GM06990 (cell line): ENCODE measurements at regions not wholly inside any gene's neighbourhood (a gene's known extent, or its start where the extent isn't known, plus 50 kb on each side); places are given as distances from the start of the nearest gene placed in this dataset.
"Not testable (repeated sequence)": the region's sequence is repeated elsewhere in the genome, so short reads cannot be mapped to it uniquely, and the experiment has no call there.

ENCODE experiments used
- DNase-seq: peaks from one replicate; pipeline ENCODE4 v3.0.0-alpha.2; 2011; ENCODE audit not compliant: insufficient read length; ENCODE audit errors: extremely low read depth
- H3K27me3 ChIP-seq: replicated peaks from 2 replicates; pipeline ENCODE4 v1.6.0; 2011; ENCODE audit warnings: low read length; ENCODE audit not compliant: control insufficient read depth, insufficient read depth
- H3K36me3 ChIP-seq: 2 replicates; pipeline ENCODE4 v1.5.1; 2011; ENCODE audit warnings: low read length; ENCODE audit not compliant: control insufficient read depth, insufficient read depth
- H3K4me3 ChIP-seq: replicated peaks from 2 replicates; pipeline ENCODE4 v1.5.1; 2011; ENCODE audit warnings: low read depth, mild to moderate bottlenecking, control low read depth, low read length
- CTCF ChIP-seq: IDR thresholded peaks from 2 replicates; pipeline ENCODE4 v1.5.1; 2011; ENCODE audit warnings: low read length, control low read depth, mild to moderate bottlenecking, inconsistent platforms; ENCODE audit not compliant: insufficient read depth, poor library complexity, severe bottlenecking

- Histone ChIP-seq H3K27me3 (no peaks in the 10 kb centered on the region), H3K4me3 (no peak overlapping the region), H3K36me3 (no peaks in the 10 kb centered on the region)
- no peak for DNase-seq
- TF ChIP-seq CTCF = no peak
Observed at GRCh38 chr5:145633474-145633873, 201.7 kb downstream of the PRELID2 start.

GRCh38 chr5:145632701-145633100, 202.4 kb downstream of the PRELID2 start:
- TF ChIP-seq CTCF = no peak
- DNase-seq = no peak
- Histone ChIP-seq H3K27me3 (no peaks in the 10 kb centered on the region), H3K36me3 (no peaks in the 10 kb centered on the region), H3K4me3 (no peak overlapping the region)

- DNase-seq = no peak
- H3K4me3 ChIP-seq = no peak overlapping the region
- no peak for TF ChIP-seq CTCF
- no peaks in the 10 kb centered on the region for H3K27me3 ChIP-seq
- H3K36me3 ChIP-seq = no peaks in the 10 kb centered on the region
Observed at GRCh38 chr5:145629047-145629446, 206.1 kb downstream of the PRELID2 start.

GRCh38 chr5:145628525-145628924, 206.6 kb downstream of the PRELID2 start:
- DNase-seq = no peak
- H3K36me3 ChIP-seq = no peaks in the 10 kb centered on the region
- no peak overlapping the region for H3K4me3 ChIP-seq
- H3K27me3 ChIP-seq = no peaks in the 10 kb centered on the region
- no peak for TF ChIP-seq CTCF

GRCh38 chr5:145619806-145620310, 215.3 kb downstream of the PRELID2 start:
- no peak for TF ChIP-seq CTCF
- H3K4me3 ChIP-seq = no peak overlapping the region

GRCh38 chr5:145616739-145617138, 218.4 kb downstream of the PRELID2 start:
- not testable (repeated sequence) for DNase-seq, H3K36me3 ChIP-seq, H3K4me3 ChIP-seq, H3K27me3 ChIP-seq

More at GRCh38 chr5:145619806-145620310, 215.3 kb downstream of the PRELID2 start:
- DNase-seq = no peak
- no peaks in the 10 kb centered on the region for H3K27me3 ChIP-seq
- no peaks in the 10 kb centered on the region for H3K36me3 ChIP-seq
